ENCODE measurements at regions not wholly inside any gene's neighbourhood (a gene's known extent, or its start where the extent isn't known, plus 50 kb on each side); places are given as distances from the start of the nearest gene placed in this dataset.

- TF ChIP-seq CTCF (conservative IDR thresholded peaks at IDR 0.05; ENCODE audit: low read length) (no peak), EZH2phosphoT487 (IDR thresholded peaks at IDR 0.05; ENCODE audit: borderline replicate concordance) (no peak)
Measured at GRCh38 chr12:41719214-41719613, 425.5 kb downstream of the GXYLT1 start.

Measured in Loucy (cell line).